GM13977 (cell line): ENCODE measurements at regions not wholly inside any gene's neighbourhood (a gene's known extent, or its start where the extent isn't known, plus 50 kb on each side); places are given as distances from the start of the nearest gene placed in this dataset.

Source experiments
- DNase-seq: peaks from one replicate; pipeline ENCODE4 v3.0.0; 2012; ENCODE audit warnings: low spot score
- CTCF ChIP-seq: IDR thresholded peaks from 2 replicates; pipeline ENCODE4 v1.5.1; 2012; ENCODE audit warnings: mild to moderate bottlenecking, control low read depth; ENCODE audit not compliant: insufficient read depth; ENCODE audit errors: extremely low read depth, missing control alignments
- in situ Hi-C: fragments of 300-500 bp; cut with MboI; formaldehyde crosslinking; loops from one replicate; pipeline ENCODE4 v1.12.0; 2022; ENCODE audit warnings: low sequenced_read_pairs, low pct_unique_long_range_greater_than_20kb, mixed read lengths, inconsistent platforms; ENCODE audit not compliant: unreplicated experiment

DNA sequence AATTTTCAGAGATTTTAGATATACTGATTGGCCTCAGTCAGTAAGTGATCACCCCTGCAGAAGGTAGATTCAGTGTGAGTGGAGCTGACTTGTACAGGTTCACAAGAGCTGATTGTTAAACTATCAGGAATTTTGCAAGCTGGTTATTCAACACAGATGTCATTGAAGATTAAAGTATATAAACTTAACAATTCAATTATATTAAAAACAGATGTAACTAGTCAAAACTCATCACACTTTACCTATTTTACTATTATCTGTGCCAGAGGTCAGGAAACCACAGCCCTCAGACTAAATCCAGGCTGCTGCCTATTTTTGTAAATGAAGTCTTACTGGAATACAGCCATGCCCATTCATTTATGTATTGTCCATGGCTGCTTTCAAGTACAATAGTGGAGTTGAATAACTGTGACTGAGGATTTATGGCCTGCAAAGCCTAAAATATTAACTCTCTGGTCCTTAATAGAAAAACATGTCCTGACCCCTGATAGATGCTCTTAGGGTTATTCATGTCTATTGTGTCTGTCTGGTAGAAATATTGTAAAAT, 429.3 kb upstream of the PDZRN3 start:
- in situ Hi-C loops: no loop called here
- no peak for TF ChIP-seq CTCF
- no peak for DNase-seq

DNA sequence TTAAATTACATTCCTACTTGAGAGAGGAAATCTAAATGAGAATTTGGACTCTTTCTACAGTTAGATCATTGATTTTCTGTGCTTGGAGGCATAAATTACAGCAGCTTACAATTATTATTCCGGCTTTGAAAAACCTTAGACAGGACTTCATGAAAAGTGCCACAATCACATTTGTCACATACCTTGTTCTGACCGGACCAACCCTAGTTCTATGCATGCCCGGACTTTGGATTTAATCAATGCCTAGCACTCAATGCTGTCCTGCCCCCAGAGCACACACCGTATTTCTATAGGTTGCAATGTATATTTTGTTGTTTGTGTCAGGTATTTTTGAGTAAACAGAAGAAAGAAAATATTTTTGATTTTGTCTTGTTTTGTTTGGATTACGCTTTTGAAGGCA, 424.7 kb upstream of the PDZRN3 start:
- no peak for DNase-seq
- in situ Hi-C loops: no loop called here
- TF ChIP-seq CTCF: no peak

DNA sequence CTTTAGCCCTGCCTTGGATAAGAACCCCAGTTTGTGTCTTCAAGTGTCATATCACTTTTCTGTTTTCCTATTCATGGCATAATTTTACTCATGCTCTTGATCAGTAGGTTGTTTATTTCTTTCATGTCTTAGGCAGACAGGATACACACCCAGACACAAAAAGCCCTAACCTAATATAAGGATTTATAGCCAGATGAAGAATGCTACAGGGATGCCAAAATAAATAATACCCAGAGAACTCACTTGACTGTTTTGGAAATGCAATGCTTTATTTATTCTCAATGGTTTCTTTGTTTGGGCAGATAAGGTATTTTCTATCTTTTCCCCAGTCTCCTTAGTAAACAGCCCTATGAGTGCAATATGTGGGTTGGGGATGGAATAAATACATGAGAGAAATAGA, 424.0 kb upstream of the PDZRN3 start:
- DNase-seq: no peak
- TF ChIP-seq CTCF: no peak
- in situ Hi-C loops: no loop called here

GRCh38 chr3:74045000-74045399, 420.3 kb upstream of the PDZRN3 start:
- DNase-seq: no peak
- TF ChIP-seq CTCF: no peak
- in situ Hi-C loops: no loop called here

DNA sequence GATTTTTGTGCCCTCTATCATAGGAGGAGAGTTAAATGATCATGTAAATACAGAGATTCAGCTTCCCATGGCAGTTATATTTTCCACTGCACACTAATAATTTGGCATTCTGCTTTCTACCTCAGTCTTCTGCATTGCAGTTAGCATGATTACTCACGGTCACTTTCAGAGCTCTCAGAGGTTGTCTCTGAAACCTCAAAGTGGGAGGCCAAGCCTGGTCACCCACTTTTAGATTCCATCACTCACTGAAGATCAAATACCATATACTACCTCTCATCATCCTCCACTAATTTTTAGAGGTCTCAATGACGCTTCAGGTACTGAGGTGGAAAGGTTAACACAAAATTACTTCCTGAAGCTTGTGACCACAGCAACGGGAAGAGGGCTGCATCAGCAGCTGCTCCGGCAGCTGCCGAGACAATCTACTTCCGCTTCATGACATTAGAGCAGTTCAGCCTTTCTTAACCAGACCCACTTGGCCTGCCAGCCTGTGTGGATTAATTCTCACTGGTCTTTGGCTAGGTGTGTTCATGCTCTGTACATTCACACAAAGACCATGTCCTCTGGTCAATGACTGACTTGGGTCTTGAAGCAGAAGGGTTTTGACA, 416.4 kb upstream of the PDZRN3 start:
- no peak for TF ChIP-seq CTCF
- no peak for DNase-seq
- in situ Hi-C loops: no loop called here

- in situ Hi-C loops: no loop called here
- no peak for TF ChIP-seq CTCF
- DNase-seq: no peak
Measured at GRCh38 chr3:74039105-74039504, 414.4 kb upstream of the PDZRN3 start.
